ENCODE measurements at regions not wholly inside any gene's neighbourhood (a gene's known extent, or its start where the extent isn't known, plus 50 kb on each side); places are given as distances from the start of the nearest gene placed in this dataset.

- no peak overlapping the region for H3K4me3 ChIP-seq (ENCODE audit: low read length)
- no peak for DNase-seq (ENCODE audit: low read depth, low spot score)
Observed at GRCh38 chr2:155844461-155844860, 488.1 kb downstream of the NR4A2 start.

GRCh38 chr2:155842103-155842502 is 490.4 kb downstream of the NR4A2 start:
- no peak for DNase-seq (ENCODE audit: low read depth, low spot score)
- no peak overlapping the region for H3K4me3 ChIP-seq (ENCODE audit: low read length)

- no peak for DNase-seq (ENCODE audit: low read depth, low spot score)
- no peak overlapping the region for H3K4me3 ChIP-seq (ENCODE audit: low read length)
Observed at GRCh38 chr2:155841442-155841841, 491.1 kb downstream of the NR4A2 start.

GRCh38 chr2:155840661-155841060 is 491.9 kb downstream of the NR4A2 start:
- H3K4me3 ChIP-seq (ENCODE audit: low read length) = no peak overlapping the region
- no peak for DNase-seq (ENCODE audit: low read depth, low spot score)

- DNase-seq (ENCODE audit: low read depth, low spot score) = no peak
- no peak overlapping the region for H3K4me3 ChIP-seq (ENCODE audit: low read length)
Observed at GRCh38 chr2:155839991-155840390, 492.5 kb downstream of the NR4A2 start.

- no peak overlapping the region for H3K4me3 ChIP-seq (ENCODE audit: low read length)
- no peak for DNase-seq (ENCODE audit: low read depth, low spot score)
Observed at GRCh38 chr2:155839436-155839835, 493.1 kb downstream of the NR4A2 start.

GRCh38 chr2:155836439-155836838 is 496.1 kb downstream of the NR4A2 start:
- no peak overlapping the region for H3K4me3 ChIP-seq (ENCODE audit: low read length)
- DNase-seq (ENCODE audit: low read depth, low spot score) = no peak

- no peak for DNase-seq (ENCODE audit: low read depth, low spot score)
- H3K4me3 ChIP-seq (ENCODE audit: low read length) = no peak overlapping the region
Observed at GRCh38 chr2:155830817-155831579, 501.5 kb downstream of the NR4A2 start.

- H3K4me3 ChIP-seq (ENCODE audit: low read length) = no peak overlapping the region
- DNase-seq (ENCODE audit: low read depth, low spot score) = no peak
Observed at GRCh38 chr2:155830351-155830750, 502.2 kb downstream of the NR4A2 start.

- DNase-seq (ENCODE audit: low read depth, low spot score) = no peak
Observed at GRCh38 chr2:155825876-155826275, 506.6 kb downstream of the NR4A2 start.

GRCh38 chr2:155815851-155816250 is 516.7 kb downstream of the NR4A2 start:
- DNase-seq (ENCODE audit: low read depth, low spot score) = peak; percentile 45
- H3K4me3 ChIP-seq (ENCODE audit: low read length) = no peak overlapping the region

More at GRCh38 chr2:155825876-155826275, 506.6 kb downstream of the NR4A2 start:
- H3K4me3 ChIP-seq (ENCODE audit: low read length) = no peak overlapping the region

- no peak overlapping the region for H3K4me3 ChIP-seq (ENCODE audit: low read length)
- DNase-seq (ENCODE audit: low read depth, low spot score) = no peak
Observed at GRCh38 chr2:155815275-155815674, 517.2 kb downstream of the NR4A2 start.

- no peak for DNase-seq (ENCODE audit: low read depth, low spot score)
Observed at GRCh38 chr2:155810411-155810810, 522.1 kb downstream of the NR4A2 start.

GRCh38 chr2:155802888-155803287 is 529.6 kb downstream of the NR4A2 start:
- H3K4me3 ChIP-seq (ENCODE audit: low read length) = no peak overlapping the region
- no peak for DNase-seq (ENCODE audit: low read depth, low spot score)

More at GRCh38 chr2:155810411-155810810, 522.1 kb downstream of the NR4A2 start:
- H3K4me3 ChIP-seq (ENCODE audit: low read length) = no peak overlapping the region

GRCh38 chr2:155792666-155793065 is 539.9 kb downstream of the NR4A2 start:
- H3K4me3 ChIP-seq (ENCODE audit: low read length) = no peak overlapping the region
- DNase-seq (ENCODE audit: low read depth, low spot score) = no peak

- no peak for DNase-seq (ENCODE audit: low read depth, low spot score)
- H3K4me3 ChIP-seq (ENCODE audit: low read length) = no peak overlapping the region
Observed at GRCh38 chr2:155770516-155770915, 562.0 kb downstream of the NR4A2 start.

- no peak for DNase-seq (ENCODE audit: low read depth, low spot score)
- no peak overlapping the region for H3K4me3 ChIP-seq (ENCODE audit: low read length)
Observed at GRCh38 chr2:155766342-155767115, 566.0 kb downstream of the NR4A2 start.

GRCh38 chr2:155755481-155755880 is 577.0 kb downstream of the NR4A2 start:
- no peak overlapping the region for H3K4me3 ChIP-seq (ENCODE audit: low read length)
- DNase-seq (ENCODE audit: low read depth, low spot score) = no peak

- DNase-seq (ENCODE audit: low read depth, low spot score) = no peak
- H3K4me3 ChIP-seq (ENCODE audit: low read length) = no peak overlapping the region
Observed at GRCh38 chr2:155748131-155748530, 584.4 kb downstream of the NR4A2 start.

- no peak for DNase-seq (ENCODE audit: low read depth, low spot score)
- H3K4me3 ChIP-seq (ENCODE audit: low read length) = no peak overlapping the region
Observed at GRCh38 chr2:155747531-155747930, 585.0 kb downstream of the NR4A2 start.
